Right forelimb (tissue), 1 donor: ENCODE measurements at regions not wholly inside any gene's neighbourhood (a gene's known extent, or its start where the extent isn't known, plus 50 kb on each side); places are given as distances from the start of the nearest gene placed in this dataset.

Source experiments
- DNase-seq: peaks from one replicate; pipeline ENCODE4 v3.0.0-alpha.2; 2018

DNA sequence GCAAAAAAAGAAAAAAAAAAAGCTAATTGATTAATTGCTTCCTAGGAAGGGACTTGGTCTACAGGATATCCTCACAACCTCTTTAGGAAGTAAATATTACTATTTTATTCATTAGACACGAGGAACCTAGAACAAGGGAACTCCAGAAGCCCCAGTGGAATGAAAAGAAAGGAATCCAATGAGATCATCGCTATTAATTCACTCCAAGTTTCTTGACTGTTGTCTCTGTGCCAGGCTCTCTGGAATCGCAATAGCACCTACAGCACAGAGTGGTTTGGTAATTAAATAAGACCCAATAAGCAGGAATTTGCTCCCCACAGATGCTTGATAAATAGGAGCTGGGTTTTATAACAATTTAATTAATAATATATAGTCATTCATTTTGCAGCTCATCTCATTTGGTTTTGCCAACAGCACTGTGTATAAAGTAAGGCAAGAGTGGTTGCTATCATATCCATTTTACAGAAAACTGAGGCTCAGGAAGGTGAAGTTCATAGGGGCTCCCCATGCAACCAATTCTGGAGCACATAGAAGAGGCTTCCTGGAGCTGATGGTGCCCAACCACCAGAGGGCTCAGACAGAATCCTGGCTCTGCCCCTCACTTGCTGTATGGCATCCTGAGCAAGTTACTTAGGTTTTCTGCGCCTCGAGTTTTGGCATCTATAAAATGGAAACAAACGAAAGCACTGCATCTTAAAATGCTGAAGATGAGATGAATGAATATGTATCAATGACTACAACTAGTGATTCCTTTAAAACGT, 420.2 kb downstream of the MED13L start:
- DNase-seq = no peak

- no peak for DNase-seq
Measured at GRCh38 chr12:115852054-115852453, 425.4 kb downstream of the MED13L start.

DNA sequence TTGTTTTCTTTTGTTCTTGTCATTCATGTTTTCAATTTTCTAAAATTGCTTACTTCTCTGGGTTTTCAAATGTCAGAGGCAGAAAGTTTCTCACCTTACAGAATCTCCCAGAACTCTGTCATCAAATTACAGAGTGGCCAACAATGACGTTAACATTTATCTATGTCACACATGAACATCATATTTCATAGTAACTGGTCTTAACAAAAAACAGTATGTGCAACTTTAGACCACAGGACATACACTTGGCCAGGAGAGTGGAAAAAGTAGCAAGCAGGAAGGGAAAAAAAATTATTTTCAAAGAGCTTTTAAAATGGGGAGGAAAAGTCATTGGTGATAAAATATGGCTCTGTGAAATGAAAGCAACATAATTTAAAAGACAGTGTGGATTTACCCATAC, 426.5 kb downstream of the MED13L start:
- no peak for DNase-seq

GRCh38 chr12:115849262-115849943, 428.1 kb downstream of the MED13L start:
- no peak for DNase-seq

GRCh38 chr12:115847398-115847797, 430.1 kb downstream of the MED13L start:
- DNase-seq = no peak

DNA sequence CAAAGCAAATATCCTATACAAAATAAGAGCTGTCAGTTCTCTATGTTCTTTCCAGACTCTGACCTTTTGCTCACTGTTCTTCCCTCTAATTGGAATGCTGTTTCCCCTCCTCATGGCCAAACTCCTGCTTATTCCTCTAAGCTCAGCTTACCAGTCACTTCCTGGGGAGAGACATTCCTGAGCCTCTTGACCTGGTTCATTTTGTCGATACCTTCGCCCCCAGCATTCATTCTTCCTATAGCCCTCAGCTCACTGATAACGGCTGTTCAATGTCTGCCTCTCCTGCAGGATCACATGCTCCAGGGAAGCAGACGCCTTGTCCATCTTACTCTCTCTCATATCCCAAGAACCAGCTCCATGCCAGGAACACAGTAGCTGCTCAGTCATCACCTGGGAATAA, 431.0 kb downstream of the MED13L start:
- DNase-seq = no peak

DNA sequence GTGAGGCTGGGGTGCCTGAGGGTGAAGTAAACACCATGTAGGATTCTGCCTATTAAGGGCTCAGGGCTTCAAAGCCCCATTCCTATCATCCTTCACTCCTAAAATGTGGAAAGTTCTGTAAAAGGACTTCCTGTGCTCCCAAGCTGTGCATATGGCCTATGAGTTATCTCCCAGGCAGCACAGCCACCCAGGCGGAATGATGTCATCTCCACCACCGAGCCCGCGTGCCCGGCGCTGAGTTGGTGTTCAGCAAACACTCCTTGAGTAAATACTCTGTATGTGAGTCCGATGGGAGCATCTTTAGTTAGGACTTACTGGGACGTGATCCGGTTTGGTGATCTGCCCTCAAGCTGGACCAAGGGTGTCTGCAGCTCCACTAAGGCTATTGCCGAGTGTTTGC, 437.3 kb downstream of the MED13L start:
- DNase-seq = no peak

- no peak for DNase-seq
Measured at GRCh38 chr12:115838952-115839351, 438.5 kb downstream of the MED13L start.

DNA sequence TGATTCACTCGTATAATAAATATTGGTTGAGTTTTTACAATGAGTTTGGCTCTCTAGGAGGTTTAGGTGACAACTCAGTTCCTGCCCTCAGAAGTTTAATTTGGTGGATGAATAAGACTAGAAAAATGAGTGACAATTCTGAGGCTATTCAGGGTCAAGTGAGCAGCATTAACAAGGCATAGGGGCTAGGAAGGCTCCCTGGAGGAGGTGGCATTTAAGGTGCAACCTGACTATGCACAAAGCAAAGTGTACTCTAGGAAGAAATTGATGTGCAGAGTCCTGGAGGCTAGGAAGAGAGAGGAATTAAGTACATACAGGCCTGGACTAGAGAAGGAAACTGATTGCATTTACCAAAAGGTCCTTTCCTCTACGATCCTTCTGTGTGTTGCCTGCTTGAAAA, 440.3 kb downstream of the MED13L start:
- no peak for DNase-seq

DNA sequence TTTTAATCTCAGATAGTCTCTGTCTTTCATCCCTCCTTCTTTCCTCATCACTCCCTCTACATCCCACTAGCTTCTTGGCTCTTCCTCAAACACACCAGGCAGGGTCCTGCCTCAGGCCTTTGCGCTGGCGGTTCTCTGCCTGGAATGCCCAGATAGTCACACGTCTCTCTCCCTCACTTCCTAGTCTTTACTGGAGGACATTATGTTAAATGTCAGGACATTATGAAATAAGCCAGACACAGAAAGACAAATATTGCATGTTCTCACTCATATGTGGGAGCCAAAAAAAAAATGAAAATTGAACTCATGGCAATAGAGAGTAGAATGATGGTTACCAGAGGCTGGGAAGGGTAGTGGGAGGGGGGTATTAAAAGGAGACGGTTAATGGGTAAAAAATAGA, 442.0 kb downstream of the MED13L start:
- no peak for DNase-seq

DNA sequence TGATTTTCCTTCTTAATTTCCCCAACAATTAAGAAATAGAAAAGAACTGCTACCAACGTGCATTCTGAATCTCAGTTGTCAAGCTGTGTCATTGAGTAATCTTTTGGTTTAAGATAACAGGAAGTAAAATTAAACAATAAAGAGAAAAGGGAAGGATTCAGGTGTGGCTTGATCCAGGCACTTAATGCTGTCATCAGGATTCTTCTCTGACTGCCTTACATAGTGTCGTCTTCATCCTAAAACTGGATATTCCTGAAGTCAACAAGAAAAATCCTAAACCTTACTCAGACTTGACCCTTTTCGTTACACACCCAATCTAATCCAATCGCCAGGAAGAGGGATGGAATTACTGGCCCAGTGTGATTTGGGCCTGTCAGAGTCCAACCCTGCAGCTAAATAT, 443.8 kb downstream of the MED13L start:
- no peak for DNase-seq

- DNase-seq = no peak
Measured at GRCh38 chr12:115830633-115831032, 446.9 kb downstream of the MED13L start.

DNA sequence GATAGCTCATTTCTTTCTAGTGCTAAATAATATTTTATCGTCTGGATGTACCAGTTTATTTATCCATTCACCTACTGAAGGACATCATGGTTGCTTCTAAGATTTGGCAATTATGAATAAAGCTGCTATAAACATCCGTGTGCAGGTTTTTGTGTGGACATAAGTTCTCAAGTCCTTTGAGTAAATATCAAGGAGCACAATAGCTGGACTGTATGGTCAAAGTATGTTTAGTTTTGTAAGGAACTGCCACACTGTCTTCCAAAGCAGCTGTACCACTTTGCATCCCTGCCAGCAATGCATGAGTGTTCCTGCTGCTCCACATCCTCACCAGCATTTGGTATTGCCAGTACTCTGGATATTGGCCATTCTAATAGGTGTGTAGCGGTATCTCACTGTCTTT, 447.4 kb downstream of the MED13L start:
- no peak for DNase-seq

GRCh38 chr12:115828168-115828567, 449.3 kb downstream of the MED13L start:
- no peak for DNase-seq

DNA sequence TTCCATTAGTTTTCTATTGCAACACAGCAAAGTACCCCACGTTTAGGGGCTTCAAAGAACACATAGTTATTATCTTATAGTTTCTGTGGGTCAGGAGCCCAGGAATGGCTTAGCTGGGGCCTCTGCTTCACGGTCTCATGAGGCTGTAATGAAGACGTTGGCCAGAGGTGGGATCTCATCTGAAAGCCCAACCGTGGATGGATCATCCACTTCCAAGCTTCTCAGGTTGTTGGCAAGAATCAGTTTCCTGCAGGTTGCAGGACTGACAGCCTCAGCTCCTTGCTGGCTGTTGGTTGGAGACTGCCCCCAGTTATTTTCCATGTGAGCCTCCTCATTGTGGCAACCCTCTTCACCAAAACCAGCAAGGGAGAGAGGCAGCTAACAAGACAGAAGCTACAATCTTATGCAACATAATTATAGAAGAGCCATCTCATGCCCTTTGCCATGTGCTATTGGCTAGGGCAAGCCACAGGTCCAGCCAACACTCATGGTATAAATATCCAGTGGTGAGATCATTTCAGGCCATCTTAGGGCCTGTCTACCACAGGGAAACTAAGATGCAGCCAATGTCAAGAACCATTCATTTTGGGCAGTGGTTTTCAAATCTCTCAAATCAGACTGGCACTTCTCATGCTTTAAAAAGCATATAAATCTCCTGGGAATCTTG, 452.4 kb downstream of the MED13L start:
- no peak for DNase-seq

- no peak for DNase-seq
Measured at GRCh38 chr12:115823635-115824034, 453.9 kb downstream of the MED13L start.

DNA sequence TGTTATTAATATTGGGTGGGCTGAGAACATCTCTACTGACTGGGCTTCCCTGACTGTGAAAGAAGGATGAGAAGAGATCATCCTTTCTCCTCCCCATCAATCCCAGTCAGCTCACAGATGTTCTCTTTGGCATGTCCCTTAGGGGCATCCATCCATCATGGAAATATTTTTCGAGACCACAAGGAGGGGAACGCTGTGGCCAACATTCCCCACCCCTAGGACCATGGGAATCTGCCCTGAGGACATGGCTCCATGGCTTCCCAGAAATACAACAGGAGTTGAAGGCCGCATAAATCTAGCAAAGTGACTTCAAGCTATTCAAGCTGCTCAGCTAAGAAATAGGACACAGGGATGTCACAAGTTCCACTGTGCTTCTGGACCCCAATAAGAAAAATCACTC, 456.8 kb downstream of the MED13L start:
- DNase-seq = no peak

DNA sequence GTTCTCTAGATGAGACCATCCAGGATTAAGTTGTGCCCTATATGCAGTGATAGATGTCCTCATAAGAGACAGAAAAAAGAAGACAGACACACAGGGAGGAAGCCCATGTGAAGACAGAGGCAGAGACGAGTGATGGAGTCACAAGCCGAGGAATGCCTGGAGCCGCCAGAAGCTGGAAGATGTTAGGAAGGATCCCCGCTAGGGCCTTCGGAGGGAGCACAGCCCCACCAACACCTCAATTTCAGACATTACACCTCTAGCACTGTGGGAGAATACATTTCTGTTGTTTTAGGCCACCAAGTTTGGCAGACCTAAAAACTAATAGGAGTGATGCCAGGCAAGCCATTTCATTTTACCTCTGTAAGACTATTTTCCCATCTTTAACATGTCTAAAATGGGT, 458.5 kb downstream of the MED13L start:
- no peak for DNase-seq

DNA sequence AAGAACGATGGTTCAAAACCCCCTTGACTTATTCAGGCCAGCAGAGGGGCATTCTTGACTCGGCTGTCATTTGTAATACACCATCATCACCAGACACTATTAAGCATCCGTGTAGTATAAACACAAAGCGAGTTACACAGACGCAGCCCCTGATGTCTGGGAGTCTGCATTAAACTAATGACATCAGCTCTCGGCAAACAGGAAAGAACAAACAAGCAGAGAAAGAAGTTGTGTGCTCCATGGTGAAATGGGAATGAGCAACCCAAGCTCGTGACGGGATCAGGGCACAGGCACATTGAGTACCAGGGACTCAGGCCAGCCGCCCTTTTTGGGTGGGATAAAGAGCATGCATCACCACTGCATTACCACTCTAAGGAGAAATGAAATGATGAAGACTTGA, 460.1 kb downstream of the MED13L start:
- no peak for DNase-seq

- no peak for DNase-seq
Measured at GRCh38 chr12:115815924-115816323, 461.6 kb downstream of the MED13L start.

DNA sequence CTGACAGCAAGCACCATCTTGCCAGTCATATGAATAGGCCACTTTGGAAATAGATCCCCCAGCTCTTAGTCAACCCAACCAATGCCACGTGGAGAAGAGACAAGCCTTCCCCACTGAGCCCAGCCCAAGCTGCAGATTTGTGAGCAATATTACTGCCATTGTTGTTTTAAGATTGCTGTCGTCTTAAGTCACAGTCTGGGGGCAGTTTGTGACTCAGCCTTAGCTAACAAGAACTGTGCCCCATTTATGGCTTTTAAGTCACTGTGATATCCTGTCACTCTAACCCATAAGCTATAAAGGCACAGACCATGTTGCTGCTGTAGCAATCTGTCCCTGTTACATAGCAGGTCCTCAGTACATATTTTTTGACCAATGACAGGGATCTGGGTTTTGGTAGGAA, 464.2 kb downstream of the MED13L start:
- DNase-seq = no peak

- DNase-seq = no peak
Measured at GRCh38 chr12:115811929-115812328, 465.6 kb downstream of the MED13L start.

DNA sequence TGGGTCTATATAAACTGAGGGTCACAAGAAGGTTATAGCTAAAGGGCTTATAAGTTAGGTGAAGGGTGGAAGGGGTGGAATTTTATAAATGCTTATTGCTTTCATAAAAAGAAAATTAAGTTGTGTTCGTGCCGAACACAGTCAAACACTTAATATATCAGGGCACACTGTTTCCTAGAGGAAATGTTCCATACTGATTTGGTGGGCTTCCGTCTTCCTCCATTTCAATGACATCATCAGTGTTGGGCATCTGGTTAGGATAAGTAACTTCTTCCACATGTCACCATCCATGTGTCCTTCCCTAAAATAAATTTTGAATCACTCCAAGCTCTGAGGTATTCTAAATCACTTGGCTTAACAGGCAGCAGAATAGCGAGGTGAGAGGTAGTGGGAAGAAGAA, 466.4 kb downstream of the MED13L start:
- DNase-seq = no peak
